ENCODE measurements at regions not wholly inside any gene's neighbourhood (a gene's known extent, or its start where the extent isn't known, plus 50 kb on each side); places are given as distances from the start of the nearest gene placed in this dataset.

- intact Hi-C loops (cut with DNase I) = no loop called here
- H3K9me3 ChIP-seq = no peaks in the 10 kb centered on the region
- no peak overlapping the region for H3K27ac ChIP-seq
- TF ChIP-seq CTCF (IDR thresholded peaks at IDR 0.05) = no peak
- DNase-seq (no peak), ATAC-seq (no peak), FAIRE-seq (no peak)
- H3K4me1 ChIP-seq = no peaks in the 10 kb centered on the region
- H3K27me3 ChIP-seq = no peaks in the 10 kb centered on the region
- no peak overlapping the region for H3K4me3 ChIP-seq
- WGBS, 2 donors = 59 to 71% methylated on average over 10 of the region's 10 CpGs
- H3K36me3 ChIP-seq = no peaks in the 10 kb centered on the region
These were observed 592.5 kb downstream of the TYW1 start for GRCh38 chr7:67589183-67589582.

- intact Hi-C loops (cut with DNase I) = no loop called here
These were observed 594.0 kb downstream of the TYW1 start for GRCh38 chr7:67590649-67591048.

DNA sequence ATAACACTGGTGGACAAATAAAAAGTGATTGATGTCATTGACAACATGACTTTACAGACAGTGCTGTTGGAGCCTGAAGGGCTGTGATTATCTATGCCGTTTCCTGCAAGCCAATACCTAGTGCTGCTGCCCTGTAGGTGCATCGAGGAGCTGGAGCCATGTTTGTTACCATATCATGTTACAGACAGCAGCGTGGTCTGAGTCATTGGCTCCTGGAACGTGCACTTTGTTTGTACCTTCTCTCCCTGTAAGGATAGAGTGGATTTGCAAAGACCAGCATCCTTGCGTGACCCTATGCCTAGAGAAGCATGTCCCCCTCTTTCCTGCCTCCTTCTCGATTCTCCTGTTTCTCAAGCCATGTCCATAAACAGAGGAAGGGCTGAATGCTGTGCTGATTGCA lies 597.2 kb downstream of the TYW1 start:
- DNase-seq = no peak
- no peak for ATAC-seq
- H3K9me3 ChIP-seq = no peaks in the 10 kb centered on the region
- no peak overlapping the region for H3K4me3 ChIP-seq
- no peak for FAIRE-seq
- TF ChIP-seq CTCF (IDR thresholded peaks at IDR 0.05) = no peak
- no peaks in the 10 kb centered on the region for H3K36me3 ChIP-seq
- intact Hi-C loops (cut with DNase I) = no loop called here
- WGBS, 2 donors = 21 to 23% methylated on average over 6 of the region's 6 CpGs
- H3K27me3 ChIP-seq = no peaks in the 10 kb centered on the region
- no peaks in the 10 kb centered on the region for H3K4me1 ChIP-seq
- H3K27ac ChIP-seq = no peak overlapping the region

More at GRCh38 chr7:67590649-67591048, 594.0 kb downstream of the TYW1 start:
- Histone ChIP-seq H3K27ac (no peak overlapping the region), H3K4me1 (no peaks in the 10 kb centered on the region), H3K27me3 (no peaks in the 10 kb centered on the region), H3K9me3 (no peaks in the 10 kb centered on the region), H3K4me3 (no peak overlapping the region), H3K36me3 (no peaks in the 10 kb centered on the region)
- DNase-seq = no peak
- no peak for ATAC-seq
- TF ChIP-seq CTCF (IDR thresholded peaks at IDR 0.05) = no peak
- no peak for FAIRE-seq
- WGBS, 2 donors = 72% methylated on average over 3 of the region's 3 CpGs

DNA sequence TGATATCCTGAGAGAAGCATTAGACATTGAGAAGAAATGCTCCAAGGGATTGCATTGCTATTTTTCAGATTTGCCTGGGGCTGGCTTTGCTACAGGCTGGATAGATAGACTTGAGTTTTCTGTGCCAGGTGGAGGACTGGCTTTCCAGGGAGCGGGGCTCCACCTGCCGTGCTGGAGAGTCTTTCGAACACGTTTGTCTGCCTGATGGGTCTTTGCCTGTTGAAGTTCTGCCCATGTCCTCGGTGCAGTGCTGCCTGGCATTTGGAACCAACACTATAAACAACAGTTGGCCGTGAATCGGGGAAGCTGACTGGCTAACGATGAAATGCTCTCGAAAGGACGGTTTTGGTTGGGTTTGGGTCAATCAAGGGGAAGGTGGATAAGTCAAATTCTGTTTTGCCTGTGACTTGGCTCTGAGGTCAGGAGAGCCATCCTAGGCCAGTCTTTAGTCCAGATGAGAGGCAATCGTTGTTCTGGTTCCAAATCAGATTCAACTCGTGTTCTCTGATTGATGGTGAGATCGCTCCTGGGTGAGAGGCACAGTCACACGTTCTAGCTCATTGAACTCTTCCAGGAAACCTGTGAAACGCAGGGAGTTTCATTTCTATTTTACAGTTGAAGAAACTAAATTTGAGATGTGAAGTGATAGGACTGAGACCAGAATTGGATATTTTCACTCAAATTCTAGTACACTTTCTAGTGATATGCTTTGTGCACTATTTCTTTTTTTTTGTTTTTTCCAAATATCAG lies 599.0 kb downstream of the TYW1 start:
- ATAC-seq (no peak), FAIRE-seq (no peak), DNase-seq (no peak)
- Histone ChIP-seq H3K27ac (no peak overlapping the region), H3K36me3 (no peaks in the 10 kb centered on the region), H3K4me1 (no peaks in the 10 kb centered on the region), H3K9me3 (no peaks in the 10 kb centered on the region), H3K4me3 (no peak overlapping the region), H3K27me3 (no peaks in the 10 kb centered on the region)
- intact Hi-C loops (cut with DNase I) = no loop called here
- TF ChIP-seq CTCF (IDR thresholded peaks at IDR 0.05) = no peak
- 61 to 74% methylated on average over 15 of the region's 15 CpGs for WGBS, 2 donors

- no peaks in the 10 kb centered on the region for H3K27me3 ChIP-seq
- no peak for FAIRE-seq
- WGBS, 2 donors = 70 to 76% methylated on average over 3 of the region's 3 CpGs
- DNase-seq = no peak
- intact Hi-C loops (cut with DNase I) = no loop called here
- H3K27ac ChIP-seq = no peak overlapping the region
- H3K4me1 ChIP-seq = no peaks in the 10 kb centered on the region
- H3K4me3 ChIP-seq = no peak overlapping the region
- H3K36me3 ChIP-seq = no peaks in the 10 kb centered on the region
- no peak for TF ChIP-seq CTCF (IDR thresholded peaks at IDR 0.05)
- ATAC-seq = no peak
- no peaks in the 10 kb centered on the region for H3K9me3 ChIP-seq
These were observed 600.5 kb downstream of the TYW1 start for GRCh38 chr7:67597161-67597560.

Data from pancreas (tissue), 10 donors.